ENCODE measurements at regions not wholly inside any gene's neighbourhood (a gene's known extent, or its start where the extent isn't known, plus 50 kb on each side); places are given as distances from the start of the nearest gene placed in this dataset.

DNA sequence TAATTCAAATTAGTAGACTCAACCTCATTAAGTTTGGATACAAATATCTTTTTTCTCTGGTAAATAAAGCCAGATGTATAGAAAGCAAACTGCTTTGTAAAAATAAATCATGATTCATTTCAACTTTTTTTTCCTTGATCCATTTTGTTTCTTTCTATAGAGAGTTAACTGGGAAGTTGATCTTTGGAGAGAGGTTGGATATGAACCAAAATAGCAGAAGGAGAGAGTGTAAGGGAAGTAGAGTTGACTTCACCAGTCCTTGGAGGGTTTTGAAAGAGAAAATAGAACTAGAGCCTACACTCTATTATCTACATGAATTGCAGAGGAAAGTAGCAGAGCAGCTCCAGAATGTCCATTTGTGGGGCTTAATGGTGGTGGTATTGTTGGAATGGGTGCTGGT lies 243.8 kb downstream of the ADGRL2 start:
- no peak overlapping the region for H3K4me3 ChIP-seq (ENCODE audit: low read depth in 1 of 2, low read length in 2 of 2)
- H3K4me1 ChIP-seq (ENCODE audit: control insufficient read depth in 2 of 2, insufficient read depth in 2 of 2, low read length in 1 of 2) = no peaks in the 10 kb centered on the region
- no peak overlapping the region for H3K27ac ChIP-seq (ENCODE audit: low read depth in 2 of 2, low read length in 1 of 2)
- no peaks in the 10 kb centered on the region for H3K9me3 ChIP-seq (ENCODE audit: control insufficient read depth in 2 of 2, insufficient read depth in 1 of 2, low read depth in 1 of 2, low read length in 1 of 2)
- H3K27me3 ChIP-seq (ENCODE audit: control insufficient read depth in 1 of 2, insufficient read depth in 2 of 2, low read length in 2 of 2) = no peaks in the 10 kb centered on the region
- no peaks in the 10 kb centered on the region for H3K36me3 ChIP-seq (ENCODE audit: control insufficient read depth in 2 of 2, insufficient read depth in 2 of 2, low read length in 1 of 2)

DNA sequence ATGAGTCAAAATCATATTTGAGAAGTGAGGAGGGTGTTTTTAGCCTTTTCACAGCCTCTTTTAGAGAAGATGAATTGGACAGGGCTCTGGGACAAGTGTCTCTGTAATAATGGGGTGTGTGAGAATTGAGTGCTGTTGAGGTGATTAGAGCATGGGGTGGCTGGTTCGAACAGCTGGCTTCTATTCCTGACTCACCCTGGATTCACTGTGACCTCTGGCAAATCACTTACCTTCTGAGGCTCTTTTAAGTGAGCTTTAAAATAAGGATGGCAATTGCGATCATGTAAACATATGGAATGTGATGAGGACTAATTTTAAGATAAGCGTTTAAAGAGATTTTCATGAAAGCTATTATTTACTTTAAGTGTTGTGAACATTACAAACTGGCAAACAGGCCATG lies 243.4 kb downstream of the ADGRL2 start:
- no peak overlapping the region for H3K27ac ChIP-seq (ENCODE audit: low read depth in 2 of 2, low read length in 1 of 2)
- no peaks in the 10 kb centered on the region for H3K4me1 ChIP-seq (ENCODE audit: control insufficient read depth in 2 of 2, insufficient read depth in 2 of 2, low read length in 1 of 2)
- no peaks in the 10 kb centered on the region for H3K27me3 ChIP-seq (ENCODE audit: control insufficient read depth in 1 of 2, insufficient read depth in 2 of 2, low read length in 2 of 2)
- H3K4me3 ChIP-seq (ENCODE audit: low read depth in 1 of 2, low read length in 2 of 2) = no peak overlapping the region
- no peaks in the 10 kb centered on the region for H3K9me3 ChIP-seq (ENCODE audit: control insufficient read depth in 2 of 2, insufficient read depth in 1 of 2, low read depth in 1 of 2, low read length in 1 of 2)
- WGBS, 2 donors = 71 to 75% methylated on average over 3 of the region's 3 CpGs
- no peaks in the 10 kb centered on the region for H3K36me3 ChIP-seq (ENCODE audit: control insufficient read depth in 2 of 2, insufficient read depth in 2 of 2, low read length in 1 of 2)

DNA sequence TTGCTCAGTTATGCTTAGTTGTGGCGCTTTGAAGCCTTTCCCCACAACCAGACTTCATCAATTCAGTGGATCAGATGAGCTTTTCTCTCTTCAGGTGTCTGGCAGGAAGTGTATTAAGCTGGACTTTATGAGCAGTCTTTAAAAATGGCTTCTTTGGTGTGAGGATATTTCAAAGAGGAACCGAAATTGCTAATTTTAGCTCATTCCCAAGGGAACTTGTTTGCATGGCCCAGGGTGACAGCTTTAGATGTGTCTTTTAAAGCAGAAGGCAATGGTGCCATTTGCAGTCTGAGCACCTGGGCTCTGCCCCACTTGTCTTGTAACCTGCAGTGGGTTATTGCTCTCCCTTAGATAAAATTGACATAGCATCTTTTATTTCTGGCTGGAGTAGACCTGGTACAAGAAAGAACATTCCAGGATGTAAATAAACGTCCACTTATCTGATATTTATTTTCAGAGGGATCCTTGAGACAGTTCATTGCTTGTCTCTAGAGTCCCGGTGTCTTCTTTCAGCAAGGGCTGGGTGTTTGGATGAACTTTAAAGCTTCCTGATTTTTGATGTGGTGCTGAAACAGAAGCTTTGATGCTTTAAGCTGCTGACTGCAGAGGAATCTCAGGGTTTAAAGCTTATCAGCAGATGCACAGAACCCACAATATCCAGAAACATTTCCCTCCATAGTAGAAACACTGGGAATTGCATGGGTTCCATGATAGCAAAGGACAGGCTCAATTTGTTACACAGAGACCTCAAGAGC lies 241.7 kb downstream of the ADGRL2 start:
- no peak overlapping the region for H3K27ac ChIP-seq (ENCODE audit: low read depth in 2 of 2, low read length in 1 of 2)
- no peak overlapping the region for H3K4me3 ChIP-seq (ENCODE audit: low read depth in 1 of 2, low read length in 2 of 2)
- WGBS, 2 donors = 67 to 72% methylated on average over 4 of the region's 4 CpGs
- H3K4me1 ChIP-seq (ENCODE audit: control insufficient read depth in 2 of 2, insufficient read depth in 2 of 2, low read length in 1 of 2) = no peaks in the 10 kb centered on the region
- H3K36me3 ChIP-seq (ENCODE audit: control insufficient read depth in 2 of 2, insufficient read depth in 2 of 2, low read length in 1 of 2) = no peaks in the 10 kb centered on the region
- H3K9me3 ChIP-seq (ENCODE audit: control insufficient read depth in 2 of 2, insufficient read depth in 1 of 2, low read depth in 1 of 2, low read length in 1 of 2) = no peaks in the 10 kb centered on the region
- no peaks in the 10 kb centered on the region for H3K27me3 ChIP-seq (ENCODE audit: control insufficient read depth in 1 of 2, insufficient read depth in 2 of 2, low read length in 2 of 2)

All from esophagus (tissue), 2 donors.